Stimulated activated CD4-positive, alpha-beta T cell treated with anti-CD3 and anti-CD28 coated beads, Interleukin-15, amount 100 ng/mL, for 48 hours (primary cell): ENCODE measurements at regions not wholly inside any gene's neighbourhood (a gene's known extent, or its start where the extent isn't known, plus 50 kb on each side); places are given as distances from the start of the nearest gene placed in this dataset.
"Not testable (repeated sequence)": the region's sequence is repeated elsewhere in the genome, so short reads cannot be mapped to it uniquely, and the experiment has no call there.

Experiments used
- DNase-seq, 2 donors: peaks; one replicate each; pipeline ENCODE4 v3.0.0-alpha.2; 2020; ENCODE audit warnings: low read depth in 2 of 2

- not testable (repeated sequence) for DNase-seq
These were observed 49.9 kb upstream of the MSMB start for GRCh38 chr10:46095943-46096342.

GRCh38 chr10:46096446-46096845 lies 50.4 kb upstream of the MSMB start:
- no peak for DNase-seq

- DNase-seq, result no peak
These were observed 51.0 kb upstream of the MSMB start for GRCh38 chr10:46096909-46097575.

GRCh38 chr10:46097576-46098317 lies 51.7 kb upstream of the MSMB start:
- no peak for DNase-seq

GRCh38 chr10:46098386-46098785 lies 52.3 kb upstream of the MSMB start:
- DNase-seq, result no peak

GRCh38 chr10:46098925-46099324 lies 52.9 kb upstream of the MSMB start:
- not testable (repeated sequence) for DNase-seq

- DNase-seq, result no peak
These were observed 58.1 kb upstream of the MSMB start for GRCh38 chr10:46104071-46104585.

- not testable (repeated sequence) for DNase-seq
These were observed 59.3 kb upstream of the MSMB start for GRCh38 chr10:46105416-46105815.

GRCh38 chr10:46105856-46106409 lies 59.9 kb upstream of the MSMB start:
- not testable (repeated sequence) for DNase-seq

- peak in 1 of 2 donors; percentile 51 for DNase-seq
These were observed 60.6 kb upstream of the MSMB start for GRCh38 chr10:46106410-46107255.

- DNase-seq, result not testable (repeated sequence)
These were observed 62.1 kb upstream of the MSMB start for GRCh38 chr10:46108158-46108499.

GRCh38 chr10:46154271-46154670 lies 108.2 kb upstream of the MSMB start:
- DNase-seq, result not testable (repeated sequence)

GRCh38 chr10:46154683-46155082 lies 108.6 kb upstream of the MSMB start:
- DNase-seq, result not testable (repeated sequence)

GRCh38 chr10:46156866-46157265 lies 110.8 kb upstream of the MSMB start:
- DNase-seq, result not testable (repeated sequence)

GRCh38 chr10:46169736-46170135 lies 117.1 kb upstream of the ANTXRL start:
- DNase-seq, result no peak

- DNase-seq, result no peak
These were observed 116.0 kb upstream of the ANTXRL start for GRCh38 chr10:46170789-46171188.

GRCh38 chr10:46171661-46172060 lies 115.1 kb upstream of the ANTXRL start:
- no peak for DNase-seq

- no peak for DNase-seq
These were observed 111.5 kb upstream of the ANTXRL start for GRCh38 chr10:46175296-46175695.

- no peak for DNase-seq
These were observed 111.0 kb upstream of the ANTXRL start for GRCh38 chr10:46175831-46176230.

GRCh38 chr10:46187431-46187830 lies 99.4 kb upstream of the ANTXRL start:
- not testable (repeated sequence) for DNase-seq

- no peak for DNase-seq
These were observed 89.7 kb upstream of the ANTXRL start for GRCh38 chr10:46197050-46197449.

GRCh38 chr10:46198516-46198915 lies 88.3 kb upstream of the ANTXRL start:
- DNase-seq, result no peak
